Fibroblast of mammary gland (primary cell): ENCODE measurements at regions not wholly inside any gene's neighbourhood (a gene's known extent, or its start where the extent isn't known, plus 50 kb on each side); places are given as distances from the start of the nearest gene placed in this dataset.

Source experiments
- DNase-seq: peaks from one replicate; pipeline ENCODE4 v3.0.0-alpha.2; 2010; ENCODE audit warnings: low read depth
- H3K4me3 ChIP-seq: 2 replicates; pipeline ENCODE4 v1.5.1; 2011; ENCODE audit warnings: low read depth, mild to moderate bottlenecking, low read length, moderate library complexity; ENCODE audit not compliant: control insufficient read depth
- TF ChIP-seq, protein P1 (sequence below): conservative IDR thresholded peaks from 2 replicates; pipeline ENCODE4 v1.5.1; 2011; ENCODE audit warnings: low read depth, low read length, inconsistent platforms; ENCODE audit not compliant: control insufficient read depth, insufficient read depth

DNA sequence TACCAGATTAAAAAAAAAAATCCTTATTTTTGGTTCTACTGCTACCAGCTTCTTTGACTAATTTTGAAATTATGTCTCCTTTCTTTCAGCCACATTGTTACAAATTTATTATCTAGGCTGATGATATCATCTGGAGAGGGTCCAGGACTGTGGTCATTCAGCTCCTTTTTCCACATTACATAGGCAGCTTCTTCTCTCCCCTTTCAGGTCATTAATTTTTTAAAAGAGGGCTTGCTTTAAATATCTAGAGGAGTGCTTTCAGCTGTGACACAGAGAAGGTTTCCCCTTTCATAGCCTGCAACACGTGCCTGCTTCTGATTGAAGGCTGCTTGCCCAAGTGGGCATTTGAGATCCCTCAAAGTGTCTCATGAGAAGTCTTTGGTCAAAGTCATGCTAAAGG is 155.7 kb upstream of the PAPPA start:
- TF ChIP-seq, protein P1, sequence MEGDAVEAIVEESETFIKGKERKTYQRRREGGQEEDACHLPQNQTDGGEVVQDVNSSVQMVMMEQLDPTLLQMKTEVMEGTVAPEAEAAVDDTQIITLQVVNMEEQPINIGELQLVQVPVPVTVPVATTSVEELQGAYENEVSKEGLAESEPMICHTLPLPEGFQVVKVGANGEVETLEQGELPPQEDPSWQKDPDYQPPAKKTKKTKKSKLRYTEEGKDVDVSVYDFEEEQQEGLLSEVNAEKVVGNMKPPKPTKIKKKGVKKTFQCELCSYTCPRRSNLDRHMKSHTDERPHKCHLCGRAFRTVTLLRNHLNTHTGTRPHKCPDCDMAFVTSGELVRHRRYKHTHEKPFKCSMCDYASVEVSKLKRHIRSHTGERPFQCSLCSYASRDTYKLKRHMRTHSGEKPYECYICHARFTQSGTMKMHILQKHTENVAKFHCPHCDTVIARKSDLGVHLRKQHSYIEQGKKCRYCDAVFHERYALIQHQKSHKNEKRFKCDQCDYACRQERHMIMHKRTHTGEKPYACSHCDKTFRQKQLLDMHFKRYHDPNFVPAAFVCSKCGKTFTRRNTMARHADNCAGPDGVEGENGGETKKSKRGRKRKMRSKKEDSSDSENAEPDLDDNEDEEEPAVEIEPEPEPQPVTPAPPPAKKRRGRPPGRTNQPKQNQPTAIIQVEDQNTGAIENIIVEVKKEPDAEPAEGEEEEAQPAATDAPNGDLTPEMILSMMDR: no peak
- peak; percentile 92 for DNase-seq
- no peak overlapping the region for H3K4me3 ChIP-seq

DNA sequence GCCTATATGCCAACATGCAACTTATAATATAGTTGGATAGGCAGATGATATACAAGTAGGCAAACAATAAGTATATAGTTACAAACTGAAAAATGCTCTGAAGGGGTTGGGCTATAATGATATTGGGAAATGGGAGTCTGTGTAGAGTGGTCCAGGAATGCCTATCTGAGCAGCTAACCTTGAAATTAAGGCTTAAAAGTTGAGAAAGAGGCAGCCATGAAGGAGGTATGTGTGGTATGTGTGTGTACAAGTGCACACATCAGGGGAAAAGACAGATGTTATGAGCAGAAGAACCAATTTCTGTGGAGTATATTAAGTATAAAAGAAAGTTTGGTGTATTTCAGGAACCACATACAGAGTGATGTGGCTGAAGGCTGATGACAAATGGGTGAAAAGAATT is 154.9 kb upstream of the PAPPA start:
- H3K4me3 ChIP-seq: no peak overlapping the region
- no peak for DNase-seq
- TF ChIP-seq, protein P1: no peak

DNA sequence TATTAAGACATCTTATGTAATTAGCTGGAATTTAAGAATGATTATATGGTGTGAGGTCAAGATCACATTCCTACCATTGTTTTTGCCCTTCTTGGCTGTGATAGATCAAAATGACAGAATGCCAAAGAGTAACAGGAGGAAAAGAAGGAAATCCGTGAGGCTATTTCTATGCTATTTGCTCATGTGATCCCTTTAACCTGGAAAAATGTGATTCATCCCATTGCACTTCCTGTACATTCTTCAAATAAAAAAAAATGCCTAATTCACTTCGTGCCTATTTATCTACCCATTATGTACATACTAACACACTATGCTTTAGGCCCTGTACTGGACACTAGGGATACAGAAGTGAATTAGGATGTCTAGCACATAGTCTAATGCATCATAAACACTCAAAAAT is 154.1 kb upstream of the PAPPA start:
- no peak overlapping the region for H3K4me3 ChIP-seq
- TF ChIP-seq, protein P1: no peak
- peak; percentile 55 for DNase-seq

DNA sequence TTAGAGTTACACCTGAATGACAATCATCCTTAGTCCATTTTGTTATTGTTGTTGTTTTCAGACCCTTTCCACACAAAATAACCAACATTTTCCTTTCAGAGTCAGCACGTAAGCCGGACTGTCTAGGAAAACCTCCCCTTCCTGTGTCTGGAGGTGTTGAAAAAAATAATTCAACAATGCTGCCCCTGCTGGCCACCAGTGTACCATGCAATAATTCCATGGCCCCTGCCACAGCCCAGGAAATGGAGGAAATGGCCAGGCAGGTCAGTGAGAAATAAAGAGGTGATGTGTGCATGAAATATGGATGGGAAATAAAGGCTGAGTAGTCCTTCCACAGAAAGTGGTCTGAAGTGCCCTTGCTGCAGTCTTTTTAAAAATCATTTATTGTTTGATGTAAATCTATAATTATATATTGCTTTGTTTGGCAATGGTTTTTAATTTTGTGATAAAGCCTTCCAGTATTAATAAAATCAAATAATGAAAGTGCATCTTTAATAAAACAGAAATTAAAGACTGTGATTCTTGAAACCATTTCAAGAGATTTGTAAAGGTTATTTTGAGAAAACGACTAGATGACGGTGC is 152.8 kb upstream of the PAPPA start:
- TF ChIP-seq, protein P1: peak; percentile 50
- no peak for DNase-seq
- H3K4me3 ChIP-seq: no peak overlapping the region

DNA sequence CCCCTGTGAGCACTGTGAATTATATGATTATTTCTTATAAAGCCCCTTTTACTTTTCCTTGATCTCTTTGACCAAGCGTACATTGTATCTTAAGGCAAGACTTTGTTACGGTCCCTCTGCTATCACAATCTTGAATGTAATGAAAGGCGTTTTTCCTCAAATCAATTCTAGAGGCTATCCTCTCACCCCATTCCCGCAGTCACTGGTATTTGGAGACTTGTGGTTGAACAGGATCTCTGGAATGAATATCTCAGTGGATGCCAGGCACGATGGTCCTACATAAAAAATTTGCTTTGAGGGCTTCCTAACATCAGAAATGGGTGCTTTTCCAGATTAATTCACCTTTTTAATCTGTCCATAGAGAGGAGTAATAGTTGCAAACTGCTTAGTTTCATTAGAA is 151.4 kb upstream of the PAPPA start:
- TF ChIP-seq, protein P1: no peak
- no peak overlapping the region for H3K4me3 ChIP-seq
- no peak for DNase-seq

DNA sequence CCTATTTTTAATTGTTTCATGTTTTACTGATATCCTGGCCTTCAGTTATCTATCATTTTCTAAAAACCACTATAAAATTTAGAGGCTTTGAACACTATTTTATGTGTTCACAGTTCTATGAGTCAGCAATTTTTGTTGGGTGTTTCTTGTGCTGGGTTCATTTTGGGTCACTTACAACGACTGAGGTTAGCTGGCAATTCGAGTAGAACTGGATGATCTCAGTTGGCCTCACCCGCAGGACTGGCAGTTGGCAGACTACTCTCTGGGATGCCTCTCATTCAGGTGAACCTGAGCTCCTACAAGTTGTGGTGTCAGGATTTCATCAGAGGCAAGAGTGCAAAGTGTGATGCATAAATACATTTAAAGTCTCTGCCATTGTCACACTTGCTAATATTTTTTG is 151.0 kb upstream of the PAPPA start:
- peak; percentile 73 for DNase-seq
- TF ChIP-seq, protein P1: no peak

DNA sequence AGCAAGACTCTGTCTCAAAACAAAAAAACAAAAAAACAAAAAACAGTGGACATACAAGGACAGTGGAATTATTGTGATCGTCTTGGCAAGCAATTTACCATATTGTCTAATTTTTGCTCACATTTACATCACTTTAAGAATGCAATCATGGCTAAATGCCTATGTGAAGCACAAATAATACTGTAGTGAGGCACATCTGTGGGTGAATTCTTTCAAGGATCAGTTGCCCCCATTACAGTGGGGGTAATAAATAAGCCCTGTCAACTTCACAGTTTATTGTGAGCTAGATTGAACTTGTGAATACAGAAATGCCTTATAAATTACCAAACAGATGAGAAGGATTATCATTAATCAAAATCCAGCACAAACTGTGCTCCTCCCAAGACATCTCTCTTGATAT is 150.2 kb upstream of the PAPPA start:
- DNase-seq: no peak
- no peak overlapping the region for H3K4me3 ChIP-seq
- TF ChIP-seq, protein P1: no peak

More for the DNA sequence above, 151.0 kb upstream of the PAPPA start:
- no peak overlapping the region for H3K4me3 ChIP-seq
